Mesodermal cell (in vitro differentiated cells): ENCODE measurements at regions not wholly inside any gene's neighbourhood (a gene's known extent, or its start where the extent isn't known, plus 50 kb on each side); places are given as distances from the start of the nearest gene placed in this dataset.
"Not testable (repeated sequence)": the region's sequence is repeated elsewhere in the genome, so short reads cannot be mapped to it uniquely, and the experiment has no call there.

ENCODE experiments used
- H3K27ac ChIP-seq: 2 replicates; pipeline ENCODE4 v1.7.0; 2013; ENCODE audit warnings: mild to moderate bottlenecking, low read depth, low read length, moderate library complexity; ENCODE audit not compliant: severe bottlenecking
- H3K36me3 ChIP-seq: 2 replicates; pipeline ENCODE4 v1.7.1; 2013; ENCODE audit warnings: mild to moderate bottlenecking, low read length, moderate library complexity; ENCODE audit not compliant: control insufficient read depth, insufficient read depth
- H3K4me1 ChIP-seq: one replicate; pipeline ENCODE4 v1.7.1; 2013; ENCODE audit warnings: mild to moderate bottlenecking, low read length; ENCODE audit not compliant: insufficient read depth, control insufficient read depth, poor library complexity, severe bottlenecking
- H3K4me3 ChIP-seq: 2 replicates; pipeline ENCODE4 v1.7.0; 2013; ENCODE audit warnings: low read length, control low read depth, mild to moderate bottlenecking; ENCODE audit not compliant: insufficient read depth, poor library complexity, severe bottlenecking; ENCODE audit errors: extremely low read depth
- H3K9me3 ChIP-seq: 2 replicates; pipeline ENCODE4 v1.7.1; 2013; ENCODE audit warnings: mild to moderate bottlenecking, low read length, moderate library complexity; ENCODE audit not compliant: control insufficient read depth
- WGBS, 2 experiments: methylation state at CpG; one replicate each; pipeline ENCODE4 v1.1.5; 2013; ENCODE audit warnings: missing lambda C conversion rate in 2 of 2; ENCODE audit not compliant: insufficient coverage in 2 of 2; 5-methylcytosine and 5-hydroxymethylcytosine counted together

GRCh38 chr10:22846294-22846693 is 81.6 kb upstream of the ARMC3 start:
- WGBS, 2 experiments: 100% methylated on average over 2 of the region's 2 CpGs; no CpG with 5 or more reads in 1 of the 2 experiments
- H3K36me3 ChIP-seq: no peaks in the 10 kb centered on the region
- no peaks in the 10 kb centered on the region for H3K9me3 ChIP-seq
- H3K27ac ChIP-seq: no peak overlapping the region
- no peaks in the 10 kb centered on the region for H3K4me1 ChIP-seq
- H3K4me3 ChIP-seq: no peak overlapping the region

DNA sequence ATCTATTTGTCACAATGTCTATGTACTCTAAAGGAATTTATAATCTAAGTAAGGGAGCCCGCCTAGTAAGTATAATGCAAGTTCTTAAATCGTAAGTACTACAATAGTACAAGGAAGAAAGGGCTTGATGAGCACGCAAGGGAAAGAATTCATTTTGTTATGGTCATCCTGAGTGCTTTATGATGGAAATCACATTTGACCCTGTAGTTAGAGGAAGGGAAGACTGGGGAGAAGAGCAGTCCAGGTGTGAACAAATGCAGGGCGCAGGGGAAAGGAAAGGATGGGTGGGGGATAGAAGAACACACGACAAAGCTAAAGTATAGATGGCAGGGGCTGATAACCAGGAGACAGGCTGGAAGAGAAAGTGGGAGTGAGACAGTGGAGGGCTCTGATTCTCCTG is 88.2 kb upstream of the ARMC3 start:
- Histone ChIP-seq H3K9me3 (no peaks in the 10 kb centered on the region), H3K4me1 (no peaks in the 10 kb centered on the region), H3K4me3 (no peak overlapping the region), H3K36me3 (no peaks in the 10 kb centered on the region), H3K27ac (no peak overlapping the region)
- 94 to 95% methylated on average over 4 to 5 of the region's 5 CpGs for WGBS, 2 experiments

DNA sequence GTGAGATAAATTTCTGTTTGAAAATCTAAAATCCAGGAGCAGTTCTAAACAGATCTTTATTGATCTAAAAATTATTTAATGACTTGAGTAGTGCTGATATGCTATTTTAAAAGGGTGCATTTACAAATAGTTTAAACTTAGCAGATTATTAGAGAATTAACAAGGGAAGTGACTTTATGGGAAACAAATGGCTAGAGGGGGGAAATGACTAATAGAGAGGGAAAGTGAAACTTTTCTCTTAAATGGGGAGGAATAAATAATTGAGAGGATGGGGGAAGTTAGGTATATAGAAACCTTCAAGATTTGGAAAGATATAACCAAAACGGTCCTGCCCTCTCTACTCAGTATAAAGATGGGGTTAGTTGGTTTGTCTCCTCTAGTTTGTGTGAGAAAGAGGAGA is 90.1 kb upstream of the ARMC3 start:
- H3K4me1 ChIP-seq: no peaks in the 10 kb centered on the region
- H3K27ac ChIP-seq: no peak overlapping the region
- no peak overlapping the region for H3K4me3 ChIP-seq
- no CpG with 5 or more reads among the region's 1 CpG for WGBS, 2 experiments
- H3K9me3 ChIP-seq: no peaks in the 10 kb centered on the region
- H3K36me3 ChIP-seq: no peaks in the 10 kb centered on the region

- 100% methylated on average over 1 to 2 of the region's 7 CpGs for WGBS, 2 experiments
- Histone ChIP-seq H3K36me3 (no peaks in the 10 kb centered on the region), H3K27ac (no peak overlapping the region), H3K4me3 (no peak overlapping the region), H3K4me1 (no peaks in the 10 kb centered on the region), H3K9me3 (no peaks in the 10 kb centered on the region)
Observed at GRCh38 chr10:22837351-22837750, 90.5 kb upstream of the ARMC3 start.

- no CpG with 5 or more reads among the region's 3 CpGs for WGBS, 2 experiments
- Histone ChIP-seq H3K4me1 (no peaks in the 10 kb centered on the region), H3K36me3 (no peaks in the 10 kb centered on the region), H3K9me3 (no peaks in the 10 kb centered on the region), H3K4me3 (no peak overlapping the region), H3K27ac (no peak overlapping the region)
Observed at GRCh38 chr10:22834471-22834870, 93.4 kb upstream of the ARMC3 start.

- Histone ChIP-seq H3K27ac (peak overlapping the region; percentile 30), H3K36me3 (no peaks in the 10 kb centered on the region), H3K4me3 (no peak overlapping the region), H3K9me3 (no peaks in the 10 kb centered on the region), H3K4me1 (no peaks in the 10 kb centered on the region)
- WGBS, 2 experiments: no CpG with 5 or more reads among the region's 1 CpG
Observed at GRCh38 chr10:22833781-22834180, 94.1 kb upstream of the ARMC3 start.

GRCh38 chr10:22833353-22833752 is 94.5 kb upstream of the ARMC3 start:
- no peaks in the 10 kb centered on the region for H3K4me1 ChIP-seq
- H3K4me3 ChIP-seq: no peak overlapping the region
- no peaks in the 10 kb centered on the region for H3K36me3 ChIP-seq
- WGBS, 2 experiments: 100% methylated on average over 4 of the region's 5 CpGs; no CpG with 5 or more reads in 1 of the 2 experiments
- H3K27ac ChIP-seq: peak overlapping the region; percentile 30
- H3K9me3 ChIP-seq: no peaks in the 10 kb centered on the region

DNA sequence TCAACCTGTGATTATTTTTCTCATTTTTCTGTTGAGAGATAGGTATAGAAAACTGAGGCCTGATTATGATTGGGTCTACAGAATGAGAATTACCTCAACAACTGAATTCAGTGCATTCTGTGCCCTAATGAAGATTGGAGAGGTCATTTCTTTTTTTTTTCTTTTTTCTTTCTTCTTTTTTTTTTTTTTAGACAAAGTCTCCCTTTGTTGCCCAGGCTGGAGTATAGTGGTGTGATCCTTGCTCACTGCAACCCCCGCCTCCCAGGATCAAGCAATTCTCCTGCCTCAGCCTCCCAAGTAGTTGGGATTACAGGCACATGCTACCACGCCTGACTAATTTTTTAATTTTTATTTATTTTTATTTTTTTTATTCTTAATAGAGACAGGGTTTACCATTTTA is 95.0 kb upstream of the ARMC3 start:
- WGBS, 2 experiments: 100% methylated on average over 1 of the region's 2 CpGs; no CpG with 5 or more reads in 1 of the 2 experiments
- no peak overlapping the region for H3K27ac ChIP-seq
- no peaks in the 10 kb centered on the region for H3K4me1 ChIP-seq
- H3K4me3 ChIP-seq: no peak overlapping the region
- H3K9me3 ChIP-seq: peaks cover 4% of the 10 kb centered on the region
- H3K36me3 ChIP-seq: no peaks in the 10 kb centered on the region

DNA sequence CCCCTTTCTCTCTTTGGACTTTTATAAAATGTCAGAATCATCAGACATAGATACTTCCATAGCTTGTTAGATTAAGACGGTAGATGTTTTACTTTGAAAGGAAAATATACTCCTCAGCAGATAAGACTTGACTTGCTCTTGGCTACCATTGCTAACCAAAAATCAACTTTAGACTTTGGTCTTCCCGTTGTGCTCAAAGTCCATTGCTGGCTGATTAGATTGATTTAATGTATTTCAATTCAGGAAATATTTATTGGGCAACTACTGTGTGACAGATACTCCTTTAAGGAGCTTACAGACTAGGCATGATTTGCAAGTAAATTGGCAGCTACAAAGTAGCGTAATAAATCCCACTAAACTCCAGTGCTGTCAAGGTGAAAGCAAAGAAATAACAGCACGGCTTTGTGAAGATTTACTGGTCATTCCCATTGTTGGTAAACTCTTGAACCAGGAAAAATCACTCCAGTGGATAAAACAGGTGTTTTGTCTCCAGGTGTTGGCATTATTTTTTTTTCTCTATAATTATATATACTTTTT is 95.7 kb upstream of the ARMC3 start:
- no peak overlapping the region for H3K4me3 ChIP-seq
- H3K9me3 ChIP-seq: peaks cover 11% of the 10 kb centered on the region
- no peaks in the 10 kb centered on the region for H3K4me1 ChIP-seq
- 88 to 94% methylated on average over 1 to 2 of the region's 4 CpGs for WGBS, 2 experiments
- H3K27ac ChIP-seq: no peak overlapping the region
- no peaks in the 10 kb centered on the region for H3K36me3 ChIP-seq

DNA sequence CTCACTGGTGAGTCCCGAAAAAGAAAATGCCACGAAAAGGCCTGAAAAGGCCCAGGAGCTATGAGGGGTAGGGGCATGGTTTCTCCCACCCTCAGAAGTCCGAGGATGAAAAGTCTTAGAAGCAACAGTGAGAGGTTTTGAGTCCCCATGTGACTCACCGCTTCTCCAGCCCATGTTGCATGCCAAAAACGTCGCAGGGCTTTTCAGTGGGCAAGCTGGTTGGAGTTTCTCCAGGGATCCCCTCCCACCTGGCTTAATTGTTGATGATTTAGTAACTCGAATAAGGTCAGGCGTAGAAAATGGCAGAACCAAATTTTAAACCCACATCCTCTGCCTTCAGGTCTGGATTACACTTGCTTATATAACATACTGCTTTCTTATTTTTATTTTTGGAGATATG is 96.3 kb upstream of the ARMC3 start:
- no peak overlapping the region for H3K4me3 ChIP-seq
- no peaks in the 10 kb centered on the region for H3K4me1 ChIP-seq
- peaks cover 11% of the 10 kb centered on the region for H3K9me3 ChIP-seq
- H3K36me3 ChIP-seq: no peaks in the 10 kb centered on the region
- H3K27ac ChIP-seq: no peak overlapping the region
- WGBS, 2 experiments: 84 to 91% methylated on average over 2 to 4 of the region's 8 CpGs

- not testable (repeated sequence) for H3K27ac ChIP-seq, H3K36me3 ChIP-seq, H3K4me3 ChIP-seq
- peaks cover 13% of the 10 kb centered on the region for H3K4me1 ChIP-seq
- H3K9me3 ChIP-seq: peaks cover 11% of the 10 kb centered on the region
Observed at GRCh38 chr10:22828712-22829111, 99.1 kb upstream of the ARMC3 start.
